ENCODE measurements at regions not wholly inside any gene's neighbourhood (a gene's known extent, or its start where the extent isn't known, plus 50 kb on each side); places are given as distances from the start of the nearest gene placed in this dataset.

GRCh38 chr13:89076622-89077021 is 1405.5 kb downstream of the SLITRK5 start (continued):
- TF ChIP-seq ZNF384 (IDR thresholded peaks at IDR 0.05; ENCODE audit: low read depth, low read length) = no peak
- TF ChIP-seq FOXP1 (CRISPR knock-in tag; IDR thresholded peaks at IDR 0.05) = no peak
- TF ChIP-seq LCOR (CRISPR knock-in tag; IDR thresholded peaks at IDR 0.05) = no peak
- no peak for TF ChIP-seq E4F1 (CRISPR knock-in tag; IDR thresholded peaks at IDR 0.05; ENCODE audit: borderline replicate concordance)
- TF ChIP-seq ETV1 (tag; conservative IDR thresholded peaks at IDR 0.05; ENCODE audit: low read depth) = no peak
- TF ChIP-seq PREB (CRISPR knock-in tag; IDR thresholded peaks at IDR 0.05) = no peak
- no peak for TF ChIP-seq ELK3 (CRISPR knock-in tag; IDR thresholded peaks at IDR 0.05)
- no peak for TF ChIP-seq MCM2 (IDR thresholded peaks at IDR 0.05; ENCODE audit: low read depth)

All from K562 (cell line).